ENCODE measurements at regions not wholly inside any gene's neighbourhood (a gene's known extent, or its start where the extent isn't known, plus 50 kb on each side); places are given as distances from the start of the nearest gene placed in this dataset.

DNA sequence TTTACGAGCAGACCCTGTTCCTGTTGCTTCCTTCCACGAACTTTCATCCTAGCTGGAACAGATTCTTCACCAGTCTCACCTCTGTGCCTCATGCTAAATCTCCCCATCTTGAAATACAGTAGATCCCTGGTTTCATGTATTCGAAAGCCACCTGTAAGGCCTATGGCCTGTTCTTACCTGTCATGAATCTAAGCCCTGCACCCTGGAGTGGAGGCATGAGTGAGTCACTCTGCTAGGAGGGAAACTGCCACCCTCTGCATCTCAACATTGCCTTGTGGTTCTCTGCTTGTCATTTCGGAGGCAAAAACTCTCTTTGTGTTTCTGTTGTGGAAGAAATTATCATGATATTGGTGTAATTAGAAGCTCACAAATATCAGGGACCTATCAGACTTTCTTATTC is 320.0 kb downstream of the ENC1 start:
- TF ChIP-seq, protein P1, sequence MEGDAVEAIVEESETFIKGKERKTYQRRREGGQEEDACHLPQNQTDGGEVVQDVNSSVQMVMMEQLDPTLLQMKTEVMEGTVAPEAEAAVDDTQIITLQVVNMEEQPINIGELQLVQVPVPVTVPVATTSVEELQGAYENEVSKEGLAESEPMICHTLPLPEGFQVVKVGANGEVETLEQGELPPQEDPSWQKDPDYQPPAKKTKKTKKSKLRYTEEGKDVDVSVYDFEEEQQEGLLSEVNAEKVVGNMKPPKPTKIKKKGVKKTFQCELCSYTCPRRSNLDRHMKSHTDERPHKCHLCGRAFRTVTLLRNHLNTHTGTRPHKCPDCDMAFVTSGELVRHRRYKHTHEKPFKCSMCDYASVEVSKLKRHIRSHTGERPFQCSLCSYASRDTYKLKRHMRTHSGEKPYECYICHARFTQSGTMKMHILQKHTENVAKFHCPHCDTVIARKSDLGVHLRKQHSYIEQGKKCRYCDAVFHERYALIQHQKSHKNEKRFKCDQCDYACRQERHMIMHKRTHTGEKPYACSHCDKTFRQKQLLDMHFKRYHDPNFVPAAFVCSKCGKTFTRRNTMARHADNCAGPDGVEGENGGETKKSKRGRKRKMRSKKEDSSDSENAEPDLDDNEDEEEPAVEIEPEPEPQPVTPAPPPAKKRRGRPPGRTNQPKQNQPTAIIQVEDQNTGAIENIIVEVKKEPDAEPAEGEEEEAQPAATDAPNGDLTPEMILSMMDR (IDR thresholded peaks at IDR 0.05) = no peak
- TF ChIP-seq POLR2A (IDR thresholded peaks at IDR 0.05) (no peak), EP300 (IDR thresholded peaks at IDR 0.05) (no peak)

All from ovary (tissue), 3 donors.